Kidney (tissue), 13 donors: ENCODE measurements at regions not wholly inside any gene's neighbourhood (a gene's known extent, or its start where the extent isn't known, plus 50 kb on each side); places are given as distances from the start of the nearest gene placed in this dataset.
"Not testable (repeated sequence)": the region's sequence is repeated elsewhere in the genome, so short reads cannot be mapped to it uniquely, and the experiment has no call there.

ENCODE experiments used
- DNase-seq, 5 donors: peaks; one replicate each; pipeline ENCODE4 v3.0.0-alpha.2; 2013 to 2020
- FAIRE-seq: peaks from 2 replicates; lab custom pipeline; 2012; peaks lifted over from hg19 to GRCh38; lab: Jason Lieb, UNC
- H3K27ac ChIP-seq, 2 donors: one replicate each; pipeline ENCODE4 v1.7.0; 2013; ENCODE audit warnings: low read depth in 2 of 2, low read length in 2 of 2, inconsistent platforms in 1 of 2
- H3K27me3 ChIP-seq: one replicate; pipeline ENCODE4 v1.7.1; 2013; ENCODE audit warnings: low read length, inconsistent platforms; ENCODE audit not compliant: control insufficient read depth, insufficient read depth
- H3K36me3 ChIP-seq, 3 donors: one replicate each; pipeline versions ENCODE4 v1.7.0 to v1.7.1; 2013; ENCODE audit warnings: low read length in 3 of 3, control low read depth in 1 of 3, inconsistent platforms in 1 of 3; ENCODE audit not compliant: insufficient read depth in 3 of 3, control insufficient read depth in 2 of 3
- H3K4me1 ChIP-seq, 3 donors: one replicate each; pipeline versions ENCODE4 v1.7.0 to v1.7.1; 2013; ENCODE audit warnings: low read length in 3 of 3, inconsistent platforms in 1 of 3, low read depth in 1 of 3; ENCODE audit not compliant: control insufficient read depth in 2 of 3, insufficient read depth in 2 of 3
- H3K4me3 ChIP-seq, 3 donors: one replicate each; pipeline versions ENCODE4 v1.7.0 to v1.8.1; 2013; ENCODE audit warnings: low read length in 3 of 3, control low read depth in 1 of 3, inconsistent platforms in 1 of 3
- H3K9ac ChIP-seq, 3 donors: one replicate each; pipeline versions ENCODE4 v1.7.0 to v1.7.1; 2013; ENCODE audit warnings: low read length in 3 of 3, control low read depth in 1 of 3, inconsistent platforms in 1 of 3
- H3K9me3 ChIP-seq, 3 donors: one replicate each; pipeline versions ENCODE4 v1.7.0 to v1.7.1; 2013; ENCODE audit warnings: low read length in 3 of 3, control low read depth in 1 of 3, inconsistent platforms in 1 of 3; ENCODE audit not compliant: control insufficient read depth in 2 of 3, insufficient read depth in 1 of 3
- CTCF ChIP-seq: IDR thresholded peaks from 3 replicates; pipeline ENCODE4 v1.5.1; 2012; ENCODE audit warnings: mild to moderate bottlenecking, moderate library complexity, borderline replicate concordance; ENCODE audit not compliant: insufficient read depth; ENCODE audit errors: extremely low read depth
- intact Hi-C: fragments of 100-400 bp; cut with DNase I; formaldehyde crosslinking; loops from one replicate; pipeline ENCODE4 v1.11.1; 2022
- donor health status: control.
- donor health status: control.
- donor health status: control.
- donor health status: control.
- donor health status: control.
- donor health status: DM: yes; HTN: yes; CAD: no.
- donor health status: Normal renal cell carcinoma (clear cell type).

- H3K4me1 ChIP-seq: no peaks in the 10 kb centered on the region
- no peak for DNase-seq
- intact Hi-C loops: no loop called here
- H3K9me3 ChIP-seq: peaks cover 0 to 4% (median 0%) of the 10 kb centered on the region in 3 donors
- no peak overlapping the region for H3K27ac ChIP-seq
- no peaks in the 10 kb centered on the region for H3K36me3 ChIP-seq
- no peak for TF ChIP-seq CTCF
- H3K9ac ChIP-seq: no peak overlapping the region
- FAIRE-seq: no peak
- no peak overlapping the region for H3K4me3 ChIP-seq
- no peaks in the 10 kb centered on the region for H3K27me3 ChIP-seq
Measured at GRCh38 chr2:105488285-105488684, 89.4 kb upstream of the FHL2 start.

GRCh38 chr2:105487142-105488069 is 88.6 kb upstream of the FHL2 start:
- no peaks in the 10 kb centered on the region for H3K36me3 ChIP-seq
- no peak for FAIRE-seq
- no peak overlapping the region for H3K4me3 ChIP-seq
- intact Hi-C loops: no loop called here
- H3K4me1 ChIP-seq: no peaks in the 10 kb centered on the region
- H3K9ac ChIP-seq: no peak overlapping the region
- no peaks in the 10 kb centered on the region for H3K27me3 ChIP-seq
- DNase-seq: peak in 2 of 5 donors; percentile 10 to 74
- H3K27ac ChIP-seq: peak overlapping the region in 1 of 2 donors; percentile 33
- TF ChIP-seq CTCF: no peak
- H3K9me3 ChIP-seq: no peaks in the 10 kb centered on the region

- intact Hi-C loops: no loop called here
- no peaks in the 10 kb centered on the region for H3K4me1 ChIP-seq
- no peak overlapping the region for H3K4me3 ChIP-seq
- H3K9ac ChIP-seq: no peak overlapping the region
- H3K9me3 ChIP-seq: no peaks in the 10 kb centered on the region
- FAIRE-seq (no peak), DNase-seq (no peak)
- no peak overlapping the region for H3K27ac ChIP-seq
- no peaks in the 10 kb centered on the region for H3K36me3 ChIP-seq
- no peaks in the 10 kb centered on the region for H3K27me3 ChIP-seq
- no peak for TF ChIP-seq CTCF
Measured at GRCh38 chr2:105486762-105487141, 87.9 kb upstream of the FHL2 start.

- Histone ChIP-seq H3K9me3 (no peaks in the 10 kb centered on the region), H3K4me3 (no peak overlapping the region), H3K27me3 (no peaks in the 10 kb centered on the region), H3K27ac (no peak overlapping the region), H3K36me3 (no peaks in the 10 kb centered on the region), H3K4me1 (no peaks in the 10 kb centered on the region), H3K9ac (no peak overlapping the region)
- DNase-seq (no peak), FAIRE-seq (no peak)
- intact Hi-C loops: no loop called here
- no peak for TF ChIP-seq CTCF
Measured at GRCh38 chr2:105478670-105479069, 79.8 kb upstream of the FHL2 start.

- H3K4me1 ChIP-seq, FAIRE-seq, H3K4me3 ChIP-seq, H3K27me3 ChIP-seq, H3K9ac ChIP-seq, DNase-seq, H3K36me3 ChIP-seq, intact Hi-C loops, H3K27ac ChIP-seq, H3K9me3 ChIP-seq: not testable (repeated sequence)
Measured at GRCh38 chr2:105477050-105477620, 78.3 kb upstream of the FHL2 start.
